SK-N-MC (cell line): ENCODE measurements at regions not wholly inside any gene's neighbourhood (a gene's known extent, or its start where the extent isn't known, plus 50 kb on each side); places are given as distances from the start of the nearest gene placed in this dataset.

Experiments
- FOXP2 ChIP-seq: optimal IDR thresholded peaks from 2 replicates; pipeline ENCODE3; 2011; ENCODE audit warnings: mild to moderate bottlenecking, moderate library complexity; ENCODE audit not compliant: insufficient read depth; ENCODE audit errors: extremely low read length, control extremely low read depth
- POLR2AphosphoS5 ChIP-seq: IDR thresholded peaks from 2 replicates; pipeline ENCODE4 v1.6.1; 2012; ENCODE audit warnings: mild to moderate bottlenecking, low read depth, low read length, borderline replicate concordance

- TF ChIP-seq POLR2AphosphoS5, result no peak
- TF ChIP-seq FOXP2, result no peak
Observed at GRCh38 chr10:123409884-123410283, 255.7 kb downstream of the BUB3 start.
